Activated CD8-positive, alpha-beta T cell treated with anti-CD3 and anti-CD28 coated beads for 36 hours (primary cell): ENCODE measurements at regions not wholly inside any gene's neighbourhood (a gene's known extent, or its start where the extent isn't known, plus 50 kb on each side); places are given as distances from the start of the nearest gene placed in this dataset.

Source experiments
- ATAC-seq: fragments of 200-7000 bp; cut with Tn5 transposase; one replicate; pipeline ENCODE4 v1.10.0; 2021; ENCODE audit warnings: mild to moderate bottlenecking, moderate library complexity
- CTCF ChIA-PET: fragments of 350-600 bp; sonication (Branson Sonifier 250); formaldehyde crosslinking; loops from one replicate; lab custom pipeline; 2021; ENCODE audit warnings: antibody characterized with exemption; lab: Charles Lee
- POLR2A ChIA-PET: fragments of 350-600 bp; sonication (Branson Sonifier 250); formaldehyde crosslinking; loops from one replicate; lab custom pipeline; 2021; ENCODE audit warnings: antibody characterized with exemption; lab: Charles Lee
- DNase-seq: peaks from one replicate; pipeline ENCODE4 v3.0.0-alpha.2; 2020
- H3K27ac Mint-ChIP-seq: one replicate; pipeline ENCODE4 v1.8.0; 2021; ENCODE audit warnings: mild to moderate bottlenecking, mixed read lengths
- H3K27me3 Mint-ChIP-seq: one replicate; pipeline ENCODE4 v1.8.0; 2021; ENCODE audit warnings: mixed read lengths
- H3K36me3 Mint-ChIP-seq: one replicate; pipeline ENCODE4 v1.8.0; 2021; ENCODE audit warnings: low read depth, mixed read lengths
- H3K4me1 Mint-ChIP-seq: one replicate; pipeline ENCODE4 v1.8.0; 2021; ENCODE audit warnings: low read depth, mixed read lengths
- H3K4me3 Mint-ChIP-seq: one replicate; pipeline ENCODE4 v1.8.0; 2021; ENCODE audit warnings: mild to moderate bottlenecking, moderate library complexity, mixed read lengths
- H3K9me3 Mint-ChIP-seq: one replicate; pipeline ENCODE4 v1.8.0; 2021; ENCODE audit warnings: mixed read lengths
- CTCF ChIP-seq: fragments of 200-600 bp; IDR thresholded peaks from one replicate; pipeline ENCODE4 v1.8.0; 2022; ENCODE audit warnings: antibody characterized with exemption, mild to moderate bottlenecking
- intact Hi-C: fragments of 100-400 bp; cut with micrococcal nuclease; formaldehyde crosslinking; loops from one replicate; pipeline ENCODE4 v1.10.0; 2022

DNA sequence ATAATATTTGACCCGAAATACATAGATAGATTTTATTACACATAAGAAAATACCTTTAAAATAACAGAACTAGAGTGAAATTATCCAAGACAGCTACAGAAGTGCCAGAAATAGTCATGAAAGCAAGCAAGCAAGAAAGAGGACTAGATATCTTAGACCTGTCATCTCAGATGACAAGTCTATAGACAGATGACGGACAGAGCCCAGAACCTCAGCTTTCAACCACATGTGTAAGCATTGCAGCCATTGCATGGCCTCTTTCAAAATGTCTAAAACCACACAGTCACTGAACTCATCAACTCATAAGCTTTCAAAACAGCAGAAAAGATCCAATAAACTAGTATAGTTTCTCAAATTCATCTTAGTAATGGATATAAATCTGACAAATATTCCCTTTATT lies 59.8 kb upstream of the FHIT start:
- H3K4me3 Mint-ChIP-seq = no peak overlapping the region
- no peaks in the 10 kb centered on the region for H3K36me3 Mint-ChIP-seq
- no peaks in the 10 kb centered on the region for H3K9me3 Mint-ChIP-seq
- intact Hi-C loops = no loop called here
- CTCF ChIA-PET = interaction anchor here (1.0 kb wide), 1 partner anchor 71 kb away, joined by 3 read pairs; no protein-coding TSS in a partner anchor
- DNase-seq = no peak
- H3K27me3 Mint-ChIP-seq = peaks cover 14% of the 10 kb centered on the region
- ATAC-seq = no peak
- H3K27ac Mint-ChIP-seq = no peak overlapping the region
- TF ChIP-seq CTCF = no peak
- H3K4me1 Mint-ChIP-seq = no peaks in the 10 kb centered on the region
- POLR2A ChIA-PET = no interaction called here

DNA sequence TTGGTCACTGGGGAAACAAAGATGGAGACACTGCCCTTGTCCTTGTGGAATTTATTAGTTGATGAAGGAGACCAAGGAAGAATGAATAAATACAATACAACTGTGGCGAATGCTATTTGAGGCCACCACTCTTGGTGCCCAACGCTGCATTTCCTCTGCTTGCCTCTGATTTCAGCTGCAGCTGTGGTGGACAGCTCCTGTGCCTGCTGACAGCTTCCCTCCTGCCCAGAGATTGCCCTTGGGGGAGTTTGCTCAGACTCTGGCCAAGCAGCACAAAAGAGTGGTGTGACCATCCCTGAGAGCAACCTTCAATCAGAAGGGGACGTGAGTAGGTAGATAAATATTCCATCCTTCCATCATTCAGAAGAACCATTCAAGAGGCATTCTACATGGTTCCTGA lies 64.6 kb upstream of the FHIT start:
- intact Hi-C loops = no loop called here

DNA sequence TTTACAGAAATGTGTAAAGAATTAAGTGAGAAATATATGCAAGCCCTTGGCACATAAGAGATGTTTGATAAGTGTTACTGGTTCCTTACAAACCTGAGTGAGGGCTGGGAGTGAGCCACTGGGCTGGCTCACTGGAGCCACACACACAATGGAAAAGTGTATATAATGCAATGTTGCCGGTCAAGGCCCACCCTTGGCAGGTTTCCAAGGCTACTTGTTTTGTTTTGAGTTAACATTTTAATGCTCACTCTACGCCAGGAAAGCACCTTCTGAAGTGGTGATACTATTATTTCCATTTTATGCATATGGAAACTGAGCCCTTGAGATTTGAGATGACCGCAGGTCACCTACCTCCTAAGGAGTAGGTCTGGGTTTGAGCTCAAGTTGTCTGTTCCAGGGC lies 71.8 kb upstream of the FHIT start:
- TF ChIP-seq CTCF = no peak
- ChIA-PET POLR2A (no interaction called here), CTCF (no interaction called here)
- peaks cover 3% of the 10 kb centered on the region for H3K27me3 Mint-ChIP-seq
- H3K27ac Mint-ChIP-seq = no peak overlapping the region
- no peaks in the 10 kb centered on the region for H3K4me1 Mint-ChIP-seq
- intact Hi-C loops = no loop called here
- DNase-seq = no peak
- no peak for ATAC-seq
- no peak overlapping the region for H3K4me3 Mint-ChIP-seq
- H3K36me3 Mint-ChIP-seq = no peaks in the 10 kb centered on the region
- no peaks in the 10 kb centered on the region for H3K9me3 Mint-ChIP-seq

More for the DNA sequence above, 64.6 kb upstream of the FHIT start:
- Mint-ChIP-seq H3K4me3 (no peak overlapping the region), H3K9me3 (no peaks in the 10 kb centered on the region), H3K27me3 (peaks cover 20% of the 10 kb centered on the region), H3K4me1 (no peaks in the 10 kb centered on the region), H3K36me3 (no peaks in the 10 kb centered on the region), H3K27ac (no peak overlapping the region)
- peak; percentile 2 for DNase-seq
- no peak for ATAC-seq
- CTCF ChIA-PET = no interaction called here
- TF ChIP-seq CTCF = no peak
- POLR2A ChIA-PET = no interaction called here

- Mint-ChIP-seq H3K9me3 (no peaks in the 10 kb centered on the region), H3K27me3 (no peaks in the 10 kb centered on the region), H3K4me3 (no peak overlapping the region), H3K4me1 (no peaks in the 10 kb centered on the region), H3K36me3 (no peaks in the 10 kb centered on the region), H3K27ac (no peak overlapping the region)
- ATAC-seq (no peak), DNase-seq (no peak)
- intact Hi-C loops = no loop called here
- TF ChIP-seq CTCF = no peak
- CTCF ChIA-PET = interaction anchor here (1.3 kb wide), 1 partner anchor 26 kb away, joined by 3 read pairs; no protein-coding TSS in a partner anchor
- POLR2A ChIA-PET = no interaction called here
These were observed 80.8 kb upstream of the FHIT start for GRCh38 chr3:61331929-61332552.

DNA sequence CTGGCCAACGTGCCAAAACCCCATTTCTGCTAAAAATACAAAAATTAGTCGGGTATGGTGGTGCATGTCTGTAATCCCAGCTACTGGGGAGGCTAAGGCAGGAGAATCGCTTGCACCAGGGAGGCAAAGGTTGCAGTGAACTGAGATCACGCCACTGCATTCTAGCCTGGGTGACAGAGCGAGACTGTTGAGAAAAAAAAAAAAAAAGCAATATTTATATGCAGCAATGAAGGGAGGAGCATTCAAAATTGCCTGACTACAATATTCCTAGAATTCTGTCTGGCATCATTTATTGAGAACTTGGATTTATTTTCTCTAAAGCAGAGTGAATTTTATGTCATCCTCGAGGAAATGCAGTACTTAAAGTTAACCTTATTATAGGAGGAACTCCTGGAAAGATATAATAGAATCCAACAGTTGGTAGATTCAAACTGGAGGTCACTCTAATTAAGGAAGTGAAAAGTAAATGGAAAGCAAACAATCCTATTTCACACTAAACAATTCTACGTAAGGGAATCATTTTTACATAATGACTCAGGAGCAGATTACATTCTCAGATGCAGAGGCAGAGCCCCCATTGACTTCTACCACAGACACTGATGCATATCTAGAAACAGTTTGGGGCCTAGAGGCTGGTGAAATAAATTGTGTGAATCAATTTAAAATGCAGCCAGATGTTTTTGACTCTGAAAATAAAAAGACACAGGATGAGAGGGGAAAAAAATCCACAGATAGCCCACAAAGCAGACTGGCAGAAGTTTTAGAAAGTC lies 82.1 kb upstream of the FHIT start:
- ChIA-PET CTCF (no interaction called here), POLR2A (no interaction called here)
- ATAC-seq = no peak
- no peaks in the 10 kb centered on the region for H3K36me3 Mint-ChIP-seq
- no peak overlapping the region for H3K4me3 Mint-ChIP-seq
- no peaks in the 10 kb centered on the region for H3K4me1 Mint-ChIP-seq
- no peak for TF ChIP-seq CTCF
- intact Hi-C loops = no loop called here
- no peaks in the 10 kb centered on the region for H3K9me3 Mint-ChIP-seq
- DNase-seq = no peak
- no peaks in the 10 kb centered on the region for H3K27me3 Mint-ChIP-seq
- H3K27ac Mint-ChIP-seq = no peak overlapping the region
